Progenitor cell of endocrine pancreas (in vitro differentiated cells): ENCODE measurements at regions not wholly inside any gene's neighbourhood (a gene's known extent, or its start where the extent isn't known, plus 50 kb on each side); places are given as distances from the start of the nearest gene placed in this dataset.
"Not testable (repeated sequence)": the region's sequence is repeated elsewhere in the genome, so short reads cannot be mapped to it uniquely, and the experiment has no call there.

Source experiments
- DNase-seq: peaks from one replicate; pipeline ENCODE4 v3.0.0; 2021; ENCODE audit warnings: low spot score; ENCODE audit not compliant: unreplicated experiment
- H3K27ac Mint-ChIP-seq: 2 replicates; pipeline ENCODE4 v1.8.0; 2021; ENCODE audit warnings: mild to moderate bottlenecking, moderate library complexity, mixed read lengths
- H3K27me3 Mint-ChIP-seq: 2 replicates; pipeline ENCODE4 v1.8.0; 2021; ENCODE audit warnings: mixed read lengths
- H3K36me3 Mint-ChIP-seq: 2 replicates; pipeline ENCODE4 v1.8.0; 2022; ENCODE audit warnings: mixed read lengths; ENCODE audit not compliant: insufficient read depth
- H3K4me1 Mint-ChIP-seq: 2 replicates; pipeline ENCODE4 v1.8.0; 2021; ENCODE audit warnings: low read depth, mixed read lengths
- H3K4me3 Mint-ChIP-seq: 2 replicates; pipeline ENCODE4 v1.8.0; 2021; ENCODE audit warnings: low read depth, mild to moderate bottlenecking, moderate library complexity, mixed read lengths
- H3K9me3 Mint-ChIP-seq: 2 replicates; pipeline ENCODE4 v1.8.0; 2021; ENCODE audit warnings: low read depth, mixed read lengths
- CTCF ChIP-seq: fragments of 200-600 bp; sonication (generic); IDR thresholded peaks from one replicate; pipeline ENCODE4 v1.5.0; 2021; ENCODE audit warnings: antibody characterized with exemption, mild to moderate bottlenecking; ENCODE audit not compliant: unreplicated experiment

GRCh38 chr7:131765575-131765974, 209.1 kb upstream of the PODXL start:
- H3K4me1 Mint-ChIP-seq: no peaks in the 10 kb centered on the region
- no peak for TF ChIP-seq CTCF
- H3K9me3 Mint-ChIP-seq: no peaks in the 10 kb centered on the region
- H3K36me3 Mint-ChIP-seq: no peaks in the 10 kb centered on the region
- H3K27ac Mint-ChIP-seq: no peak overlapping the region
- H3K4me3 Mint-ChIP-seq: no peak overlapping the region
- DNase-seq: no peak
- peaks cover 15% of the 10 kb centered on the region for H3K27me3 Mint-ChIP-seq

GRCh38 chr7:131764143-131764775, 207.8 kb upstream of the PODXL start:
- Mint-ChIP-seq H3K4me1 (no peaks in the 10 kb centered on the region), H3K4me3 (no peak overlapping the region), H3K9me3 (no peaks in the 10 kb centered on the region), H3K36me3 (no peaks in the 10 kb centered on the region), H3K27ac (no peak overlapping the region), H3K27me3 (peaks cover 23% of the 10 kb centered on the region)
- TF ChIP-seq CTCF: no peak
- no peak for DNase-seq

DNA sequence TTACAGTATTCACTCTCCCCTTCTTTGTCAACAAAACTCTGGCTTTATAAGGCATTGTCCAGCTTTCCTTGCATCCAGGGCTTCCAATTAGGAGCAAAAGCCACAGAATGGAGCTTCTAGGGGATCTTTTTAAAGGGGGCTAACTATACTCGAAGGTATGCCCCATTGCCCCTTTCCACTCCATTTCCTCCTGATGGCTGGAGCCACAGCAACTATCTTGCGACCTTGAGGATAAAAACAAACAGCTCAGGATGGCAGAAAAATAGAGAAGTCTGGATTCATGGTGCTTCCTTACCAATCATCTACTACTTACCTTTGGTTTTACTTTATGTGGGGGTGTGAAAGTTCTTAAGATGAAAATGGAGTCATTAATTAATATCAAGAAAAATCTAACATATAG, 206.3 kb upstream of the PODXL start:
- H3K4me3 Mint-ChIP-seq: no peak overlapping the region
- H3K27me3 Mint-ChIP-seq: peaks cover 28% of the 10 kb centered on the region
- H3K4me1 Mint-ChIP-seq: no peaks in the 10 kb centered on the region
- DNase-seq: no peak
- TF ChIP-seq CTCF: no peak
- no peaks in the 10 kb centered on the region for H3K9me3 Mint-ChIP-seq
- H3K36me3 Mint-ChIP-seq: no peaks in the 10 kb centered on the region
- H3K27ac Mint-ChIP-seq: no peak overlapping the region

DNA sequence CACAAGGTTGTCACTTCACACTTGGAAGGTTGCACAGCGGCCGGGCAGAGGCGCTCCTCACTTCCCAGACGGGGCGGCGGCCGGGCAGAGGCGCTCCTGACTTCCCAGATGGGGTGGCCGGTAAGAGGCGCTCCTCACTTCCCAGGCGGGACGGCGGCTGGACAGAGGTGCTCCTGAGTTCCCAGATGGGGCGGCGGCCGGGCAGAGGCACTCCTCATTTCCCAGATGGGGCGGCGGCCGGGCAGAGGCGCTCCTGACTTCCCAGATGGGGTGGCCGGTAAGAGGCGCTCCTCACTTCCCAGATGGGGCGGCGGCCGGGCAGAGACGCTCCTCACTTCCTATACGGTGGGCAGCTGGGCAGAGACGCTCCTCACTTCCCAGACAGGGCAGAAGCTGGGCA, 199.4 kb upstream of the PODXL start:
- H3K36me3 Mint-ChIP-seq: not testable (repeated sequence)

GRCh38 chr7:131753620-131754222, 197.3 kb upstream of the PODXL start:
- peak; percentile 21 for DNase-seq
- TF ChIP-seq CTCF: peak; percentile 60
- H3K4me3 Mint-ChIP-seq: no peak overlapping the region
- H3K27me3 Mint-ChIP-seq: peaks cover 15% of the 10 kb centered on the region
- H3K36me3 Mint-ChIP-seq: no peaks in the 10 kb centered on the region
- H3K27ac Mint-ChIP-seq: no peak overlapping the region
- no peaks in the 10 kb centered on the region for H3K9me3 Mint-ChIP-seq
- H3K4me1 Mint-ChIP-seq: no peaks in the 10 kb centered on the region

More for the DNA sequence above, 199.4 kb upstream of the PODXL start:
- H3K4me1 Mint-ChIP-seq, H3K9me3 Mint-ChIP-seq, H3K4me3 Mint-ChIP-seq, DNase-seq, H3K27ac Mint-ChIP-seq: not testable (repeated sequence)
- peaks cover 27% of the 10 kb centered on the region for H3K27me3 Mint-ChIP-seq

DNA sequence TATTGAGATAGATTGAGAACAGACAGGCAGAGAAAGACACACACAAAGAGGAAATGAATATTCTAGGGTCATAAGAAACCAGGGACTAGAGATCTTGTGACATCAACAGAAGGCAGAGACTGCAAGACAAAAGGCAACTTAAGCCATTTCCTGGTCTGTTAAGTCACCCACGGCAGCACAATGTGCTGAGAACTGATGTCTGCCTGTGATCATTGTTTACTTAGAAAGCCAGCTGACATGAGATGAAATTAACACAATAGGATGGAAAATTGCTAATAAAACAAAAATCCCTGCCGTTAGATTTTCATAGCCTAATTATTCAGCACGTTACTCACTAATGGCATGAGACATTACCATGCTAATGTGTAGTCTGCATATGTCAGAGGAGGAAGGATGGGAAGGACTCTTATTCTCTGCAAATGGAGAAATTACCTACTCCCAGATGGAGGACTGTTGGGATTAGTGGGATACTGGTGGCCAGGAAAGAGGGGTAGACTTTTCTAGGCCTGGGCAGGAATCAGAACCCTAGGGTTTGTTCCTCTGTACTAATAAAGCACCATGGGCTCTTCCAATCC, 191.3 kb upstream of the PODXL start:
- Mint-ChIP-seq H3K27ac (no peak overlapping the region), H3K4me1 (peaks cover 3% of the 10 kb centered on the region), H3K36me3 (no peaks in the 10 kb centered on the region), H3K27me3 (peaks cover 13% of the 10 kb centered on the region), H3K4me3 (no peak overlapping the region), H3K9me3 (no peaks in the 10 kb centered on the region)
- TF ChIP-seq CTCF: no peak
- DNase-seq: no peak
